HG03095 (cell line): ENCODE measurements at regions not wholly inside any gene's neighbourhood (a gene's known extent, or its start where the extent isn't known, plus 50 kb on each side); places are given as distances from the start of the nearest gene placed in this dataset.

ENCODE experiments used
- ATAC-seq: cut with Tn5 transposase; IDR thresholded peaks from one replicate; pipeline ENCODE4 v1.9.1; 2021; ENCODE audit warnings: moderate library complexity; ENCODE audit not compliant: unreplicated experiment

- ATAC-seq = no peak
Observed at GRCh38 chr10:28853195-28853594, 175.9 kb downstream of the BAMBI start.

DNA sequence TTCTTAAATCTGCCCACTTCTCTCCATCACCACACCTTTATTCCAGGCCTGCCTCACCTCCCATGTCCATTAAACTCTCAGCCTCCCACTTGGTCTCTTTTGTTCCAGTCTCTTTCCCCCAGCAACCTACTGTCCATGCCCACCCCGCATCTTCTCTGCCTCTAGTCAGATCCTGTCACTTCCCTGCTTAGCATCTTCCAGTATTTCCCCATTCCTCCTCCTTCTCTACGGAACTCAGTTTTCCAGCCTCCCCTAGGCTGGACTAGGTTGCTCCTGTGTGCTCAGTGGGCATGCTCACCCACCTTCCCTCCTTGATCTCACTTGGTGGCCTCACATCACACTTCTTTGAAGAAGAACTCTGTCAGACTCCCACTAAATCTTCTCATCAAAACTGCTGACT, 179.8 kb downstream of the BAMBI start:
- ATAC-seq = no peak

DNA sequence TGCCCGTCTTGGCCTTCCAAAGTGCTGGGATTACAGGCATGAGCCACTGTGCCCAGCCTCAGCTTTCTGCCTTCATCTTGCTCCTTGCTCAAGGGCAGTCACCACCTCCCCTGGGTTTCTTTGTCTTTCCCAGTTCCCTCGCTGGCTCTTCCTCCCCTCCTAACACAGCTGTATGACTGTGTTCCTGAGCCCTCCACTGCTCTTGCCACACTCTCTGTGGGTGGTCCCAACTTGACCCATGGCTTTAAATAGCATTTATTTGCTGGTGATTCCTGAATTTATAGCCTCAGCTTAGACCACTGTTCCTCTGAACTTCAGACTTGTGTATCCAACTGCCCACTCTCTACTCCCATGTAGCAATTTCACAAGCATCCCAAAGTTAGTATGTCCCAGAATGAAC, 181.3 kb downstream of the BAMBI start:
- ATAC-seq = no peak

GRCh38 chr10:28859791-28860190, 182.5 kb downstream of the BAMBI start:
- ATAC-seq = no peak

GRCh38 chr10:28862219-28862618, 184.9 kb downstream of the BAMBI start:
- no peak for ATAC-seq

GRCh38 chr10:28869606-28870201, 192.4 kb downstream of the BAMBI start:
- no peak for ATAC-seq

GRCh38 chr10:28871665-28872064, 194.3 kb downstream of the BAMBI start:
- ATAC-seq = no peak

GRCh38 chr10:28872587-28873165, 195.4 kb downstream of the BAMBI start:
- ATAC-seq = no peak

GRCh38 chr10:28873540-28873939, 196.2 kb downstream of the BAMBI start:
- ATAC-seq = no peak

DNA sequence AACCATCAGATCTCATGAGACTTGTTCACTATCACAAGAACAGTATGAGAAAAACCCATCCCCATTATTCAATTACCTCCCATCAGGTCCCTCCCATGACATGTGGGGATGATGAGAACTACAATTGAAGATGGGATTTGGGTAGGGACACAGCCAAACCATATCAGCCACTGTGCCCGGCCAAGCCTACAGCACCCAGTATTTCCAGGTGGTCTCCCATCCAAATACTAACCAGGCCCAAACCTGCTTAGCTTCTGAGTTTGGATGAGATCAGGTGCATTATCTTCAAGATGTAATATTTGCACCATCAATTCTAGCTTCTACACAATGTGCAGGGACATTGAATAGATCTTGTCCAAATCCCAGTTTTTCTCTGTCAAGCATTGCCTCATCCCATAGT, 196.9 kb downstream of the BAMBI start:
- ATAC-seq = no peak

- ATAC-seq = no peak
Observed at GRCh38 chr10:28875549-28876081, 198.3 kb downstream of the BAMBI start.

DNA sequence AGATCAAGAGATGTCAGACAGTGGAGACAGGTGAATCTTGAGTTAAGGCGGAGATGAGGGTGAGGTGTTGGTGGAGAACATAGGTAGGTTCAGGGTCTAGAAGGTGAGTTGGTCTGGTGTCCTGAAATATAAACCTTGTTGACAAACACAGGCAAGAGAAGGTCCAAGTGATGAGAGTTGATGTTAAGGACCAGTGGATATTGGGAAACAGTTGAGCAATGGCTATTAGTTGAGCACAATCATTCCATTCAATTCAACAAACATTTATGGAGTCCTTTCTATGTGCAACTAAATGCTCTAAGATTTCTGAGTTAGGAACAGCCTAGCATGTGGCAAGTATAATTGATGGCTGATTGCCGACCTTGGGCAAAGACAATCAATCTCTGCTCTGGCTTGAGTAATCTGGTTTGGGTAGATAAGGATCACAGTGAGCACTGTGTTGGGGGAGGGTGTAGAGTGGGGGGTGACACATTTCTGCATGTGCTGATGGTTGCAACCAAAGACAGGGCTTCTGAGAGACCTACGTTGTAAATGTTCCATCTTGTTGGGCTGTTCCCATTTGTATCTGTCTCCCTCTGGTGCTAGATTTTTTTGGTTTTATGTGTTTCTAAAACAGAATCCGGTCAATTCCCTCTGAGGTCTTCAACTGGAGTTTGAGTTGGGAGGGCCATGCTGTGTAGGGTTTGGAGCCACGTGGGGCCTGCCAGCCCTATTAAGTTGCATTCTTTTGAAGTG, 201.1 kb downstream of the BAMBI start:
- ATAC-seq = no peak

GRCh38 chr10:28879246-28879645, 201.9 kb downstream of the BAMBI start:
- no peak for ATAC-seq

- no peak for ATAC-seq
Observed at GRCh38 chr10:28879875-28880682, 202.8 kb downstream of the BAMBI start.

- ATAC-seq = no peak
Observed at GRCh38 chr10:28880683-28880950, 203.3 kb downstream of the BAMBI start.

- no peak for ATAC-seq
Observed at GRCh38 chr10:28881171-28881882, 204.0 kb downstream of the BAMBI start.

- ATAC-seq = no peak
Observed at GRCh38 chr10:28883741-28884423, 206.6 kb downstream of the BAMBI start.

DNA sequence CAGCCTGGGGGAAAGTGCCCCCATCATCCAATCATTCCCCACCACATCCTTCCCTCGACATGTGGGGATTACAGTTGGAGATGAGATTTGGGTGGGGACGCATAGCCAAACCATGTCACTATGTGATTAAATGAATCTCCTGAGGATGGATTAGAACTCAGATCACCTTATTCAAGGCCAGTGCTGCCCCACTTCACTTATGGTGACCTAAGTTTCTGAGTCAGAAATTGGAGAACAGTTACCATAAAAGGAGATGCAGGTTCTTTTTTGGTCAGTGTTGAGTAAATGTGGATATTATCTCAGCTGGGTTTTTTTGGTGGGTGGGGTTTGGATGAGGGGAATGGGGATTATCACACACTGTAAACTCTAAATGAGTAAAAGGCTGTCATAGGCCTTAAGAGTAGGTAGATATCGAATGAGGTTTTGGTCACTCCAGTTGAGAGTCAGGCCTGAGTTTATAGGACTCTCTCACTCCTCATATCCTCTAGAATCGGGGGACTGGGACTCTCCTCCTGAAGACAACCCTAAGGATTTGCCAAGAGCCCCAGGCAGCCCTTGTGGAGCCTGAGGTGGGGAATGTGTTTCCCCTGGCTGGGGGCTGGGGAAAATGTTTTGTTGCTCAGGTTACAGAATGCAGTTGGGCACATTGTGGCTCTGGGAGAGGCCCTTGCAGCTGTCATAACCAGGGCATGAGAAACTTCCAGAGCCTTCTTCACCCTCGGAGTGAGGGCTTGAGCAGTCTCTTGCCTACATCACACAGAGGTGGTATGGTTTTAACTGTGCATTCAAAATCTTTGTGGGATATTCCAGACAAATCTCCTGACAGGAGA, 213.0 kb downstream of the BAMBI start:
- no peak for ATAC-seq

DNA sequence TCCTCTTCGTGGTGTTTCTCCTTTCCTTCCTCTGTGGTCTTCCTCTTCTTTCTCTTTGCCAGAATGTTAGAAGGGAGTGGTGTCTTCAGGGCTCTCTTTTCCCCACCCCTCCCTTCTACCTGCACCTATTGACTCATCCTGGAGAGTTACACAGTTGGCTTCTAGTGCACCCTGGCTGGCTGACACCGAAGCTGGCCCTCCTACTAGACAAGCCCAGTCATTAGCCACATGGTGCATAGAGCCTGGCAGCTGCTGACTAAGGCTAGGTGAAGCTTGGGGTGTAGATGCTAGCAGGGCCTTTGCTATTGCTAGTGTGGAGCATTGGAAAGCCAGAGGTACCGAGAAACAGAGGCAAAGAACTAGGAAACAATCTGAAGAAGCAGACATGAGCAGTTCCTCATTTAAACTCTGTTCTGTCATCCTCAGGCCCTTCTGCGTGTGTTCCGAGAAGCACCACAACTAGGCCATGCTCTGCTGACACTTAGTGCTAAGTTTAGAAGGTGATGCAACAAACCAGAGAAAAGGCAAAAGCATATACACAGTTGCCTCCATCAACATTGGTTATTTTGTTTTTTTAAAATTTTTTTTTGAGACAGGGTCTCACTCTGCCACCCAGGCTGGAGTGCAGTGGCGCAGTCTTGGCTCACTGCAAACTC, 213.9 kb downstream of the BAMBI start:
- no peak for ATAC-seq
